SK-N-SH (cell line): ENCODE measurements at regions not wholly inside any gene's neighbourhood (a gene's known extent, or its start where the extent isn't known, plus 50 kb on each side); places are given as distances from the start of the nearest gene placed in this dataset.

ENCODE experiments used
- CTCF ChIP-seq: fragments of 200-600 bp; sonication (generic); IDR thresholded peaks from 2 replicates; pipeline ENCODE4 v1.6.1; 2017; ENCODE audit warnings: antibody characterized with exemption, mild to moderate bottlenecking, moderate library complexity
- EP300 ChIP-seq, 2 experiments: IDR thresholded peaks; 2 replicates each; pipeline versions ENCODE4 v1.4.0 to v1.6.1; 2012; ENCODE audit warnings: borderline replicate concordance in 1 of 2, low read depth in 1 of 2, low read length in 1 of 2
- GATA2 ChIP-seq: sonication (generic); formaldehyde crosslinking; IDR thresholded peaks from 2 replicates; pipeline ENCODE4 v1.5.0; 2020; ENCODE audit warnings: mild to moderate bottlenecking, missing genetic modification reagents
- JUND ChIP-seq: IDR thresholded peaks from 2 replicates; pipeline ENCODE4 v1.4.0; 2012
- RAD21 ChIP-seq: IDR thresholded peaks from 2 replicates; pipeline ENCODE4 v1.6.1; 2012; ENCODE audit warnings: mild to moderate bottlenecking, low read length
- RCOR1 ChIP-seq: fragments of 150-350 bp; IDR thresholded peaks from 2 replicates; pipeline ENCODE4 v1.6.1; 2017; ENCODE audit warnings: antibody characterized with exemption, low read length
- SIN3A ChIP-seq: IDR thresholded peaks from 2 replicates; pipeline ENCODE4 v1.6.1; 2012; ENCODE audit warnings: low read depth, mild to moderate bottlenecking, low read length, moderate library complexity, borderline replicate concordance
- TAF1 ChIP-seq: IDR thresholded peaks from 2 replicates; pipeline ENCODE4 v1.6.1; 2012; ENCODE audit warnings: low read depth, mild to moderate bottlenecking, low read length, moderate library complexity, borderline replicate concordance

GRCh38 chr10:4617589-4617988 lies 208.4 kb upstream of the AKR1E2 start:
- TF ChIP-seq CTCF: no peak
- TF ChIP-seq JUND: no peak
- TF ChIP-seq SIN3A: no peak
- no peak for TF ChIP-seq EP300 (IDR thresholded peaks at IDR 0.05; ENCODE audit: borderline replicate concordance in 1 of 2, low read depth in 1 of 2, low read length in 1 of 2)
- no peak for TF ChIP-seq TAF1
- TF ChIP-seq RCOR1: no peak
- no peak for TF ChIP-seq RAD21
- TF ChIP-seq GATA2: no peak
